ENCODE measurements at regions not wholly inside any gene's neighbourhood (a gene's known extent, or its start where the extent isn't known, plus 50 kb on each side); places are given as distances from the start of the nearest gene placed in this dataset.

- 30% methylated on average over 2 of the region's 2 CpGs for WGBS (ENCODE audit: insufficient coverage, low coverage, low lambda C conversion rate, missing lambda C conversion rate)
- peak in 2 of 4 donors; percentile 42 to 49 for ATAC-seq
Observed at GRCh38 chr1:79966438-79966837, 959.9 kb upstream of the ADGRL4 start.

GRCh38 chr1:79959635-79960034 is 953.1 kb upstream of the ADGRL4 start:
- no peak for TF ChIP-seq CTCF (IDR thresholded peaks at IDR 0.05)
- TF ChIP-seq POLR2A (IDR thresholded peaks at IDR 0.05): no peak
- Histone ChIP-seq H3K36me3 (no peaks in the 10 kb centered on the region), H3K4me3 (no peak overlapping the region), H3K27me3 (no peaks in the 10 kb centered on the region), H3K27ac (no peak overlapping the region), H3K9me3 (no peaks in the 10 kb centered on the region), H3K4me1 (no peaks in the 10 kb centered on the region)
- 60% methylated on average over 1 of the region's 1 CpG for WGBS (ENCODE audit: insufficient coverage, low coverage, low lambda C conversion rate, missing lambda C conversion rate)
- ATAC-seq (no peak), DNase-seq (no peak)
- intact Hi-C loops (cut with DNase I): no loop called here

More at GRCh38 chr1:79966438-79966837, 959.9 kb upstream of the ADGRL4 start:
- TF ChIP-seq POLR2A (IDR thresholded peaks at IDR 0.05) (no peak), CTCF (IDR thresholded peaks at IDR 0.05) (no peak)
- no peak for DNase-seq
- Histone ChIP-seq H3K4me3 (no peak overlapping the region), H3K27me3 (no peaks in the 10 kb centered on the region), H3K9me3 (no peaks in the 10 kb centered on the region), H3K4me1 (no peaks in the 10 kb centered on the region), H3K27ac (no peak overlapping the region), H3K36me3 (no peaks in the 10 kb centered on the region)
- intact Hi-C loops (cut with DNase I): no loop called here

- H3K27me3 ChIP-seq: no peaks in the 10 kb centered on the region
- H3K9me3 ChIP-seq: peaks cover 0 to 5% (median 0%) of the 10 kb centered on the region in 4 donors
- no peaks in the 10 kb centered on the region for H3K36me3 ChIP-seq
- intact Hi-C loops (cut with DNase I): no loop called here
- TF ChIP-seq CTCF (IDR thresholded peaks at IDR 0.05) (peak in 2 of 4 donors; percentile 11 to 18), POLR2A (IDR thresholded peaks at IDR 0.05) (no peak)
- WGBS (ENCODE audit: insufficient coverage, low coverage, low lambda C conversion rate, missing lambda C conversion rate): 71% methylated on average over 1 of the region's 1 CpG
- ATAC-seq (no peak), DNase-seq (no peak)
- no peaks in the 10 kb centered on the region for H3K4me1 ChIP-seq
- H3K27ac ChIP-seq: no peak overlapping the region
- no peak overlapping the region for H3K4me3 ChIP-seq
Observed at GRCh38 chr1:79955966-79956365, 949.4 kb upstream of the ADGRL4 start.

- H3K4me1 ChIP-seq: no peaks in the 10 kb centered on the region
- 60% methylated on average over 3 of the region's 3 CpGs for WGBS (ENCODE audit: insufficient coverage, low coverage, low lambda C conversion rate, missing lambda C conversion rate)
Observed at GRCh38 chr1:79950511-79950910, 944.0 kb upstream of the ADGRL4 start.

GRCh38 chr1:79945391-79945790 is 938.9 kb upstream of the ADGRL4 start:
- DNase-seq: no peak
- intact Hi-C loops (cut with DNase I): no loop called here
- Histone ChIP-seq H3K9me3 (no peaks in the 10 kb centered on the region), H3K27me3 (no peaks in the 10 kb centered on the region), H3K4me3 (no peak overlapping the region), H3K4me1 (no peaks in the 10 kb centered on the region), H3K36me3 (no peaks in the 10 kb centered on the region), H3K27ac (no peak overlapping the region)
- TF ChIP-seq CTCF (IDR thresholded peaks at IDR 0.05) (no peak), POLR2A (IDR thresholded peaks at IDR 0.05) (no peak)
- ATAC-seq: no peak

More at GRCh38 chr1:79950511-79950910, 944.0 kb upstream of the ADGRL4 start:
- Histone ChIP-seq H3K27ac (no peak overlapping the region), H3K27me3 (no peaks in the 10 kb centered on the region), H3K4me3 (no peak overlapping the region), H3K36me3 (no peaks in the 10 kb centered on the region), H3K9me3 (peaks cover 0 to 5% (median 0%) of the 10 kb centered on the region in 4 donors)
- ATAC-seq (no peak), DNase-seq (no peak)
- intact Hi-C loops (cut with DNase I): no loop called here
- TF ChIP-seq POLR2A (IDR thresholded peaks at IDR 0.05): no peak

Measured in right lobe of liver (tissue), 6 donors.